Activated CD4-positive, alpha-beta T cell treated with anti-CD3 and anti-CD28 coated beads, Interleukin-2, amount 10 ng/mL, durations not matched to agents 7 days and 5 days (primary cell): ENCODE measurements at regions not wholly inside any gene's neighbourhood (a gene's known extent, or its start where the extent isn't known, plus 50 kb on each side); places are given as distances from the start of the nearest gene placed in this dataset.
"Not testable (repeated sequence)": the region's sequence is repeated elsewhere in the genome, so short reads cannot be mapped to it uniquely, and the experiment has no call there.

Experiments
- CTCF ChIA-PET: fragments of 350-600 bp; sonication (Branson Sonifier 250); formaldehyde crosslinking; loops from one replicate; lab custom pipeline; 2021; ENCODE audit warnings: antibody characterized with exemption; lab: Charles Lee
- POLR2A ChIA-PET: fragments of 350-600 bp; sonication (Branson Sonifier 250); formaldehyde crosslinking; loops from one replicate; lab custom pipeline; 2021; ENCODE audit warnings: antibody characterized with exemption; lab: Charles Lee
- DNase-seq: peaks from one replicate; pipeline ENCODE4 v3.0.0-alpha.2; 2020
- H3K27ac Mint-ChIP-seq: one replicate; pipeline ENCODE4 v1.8.0; 2021; ENCODE audit warnings: mild to moderate bottlenecking, moderate library complexity, mixed read lengths
- H3K27me3 Mint-ChIP-seq: one replicate; pipeline ENCODE4 v1.8.0; 2021; ENCODE audit warnings: mixed read lengths
- H3K36me3 Mint-ChIP-seq: one replicate; pipeline ENCODE4 v1.8.0; 2021; ENCODE audit warnings: low read depth, mixed read lengths
- H3K4me1 Mint-ChIP-seq: one replicate; pipeline ENCODE4 v1.8.0; 2021; ENCODE audit warnings: mixed read lengths
- H3K4me3 Mint-ChIP-seq: one replicate; pipeline ENCODE4 v1.8.0; 2021; ENCODE audit warnings: mild to moderate bottlenecking, moderate library complexity, mixed read lengths
- H3K9me3 Mint-ChIP-seq: one replicate; pipeline ENCODE4 v1.8.0; 2021; ENCODE audit warnings: mixed read lengths

GRCh38 chr12:124381456-124382296, 86.8 kb downstream of the RFLNA start:
- ChIA-PET CTCF (interaction anchor here (0.8 to 1.5 kb wide), 4 partner anchors 10 to 18 kb away, joined by 3 read pairs; no protein-coding TSS in a partner anchor), POLR2A (no interaction called here)
- no peak for DNase-seq
- no peaks in the 10 kb centered on the region for H3K9me3 Mint-ChIP-seq
- H3K27me3 Mint-ChIP-seq: no peaks in the 10 kb centered on the region
- no peaks in the 10 kb centered on the region for H3K4me1 Mint-ChIP-seq
- H3K4me3 Mint-ChIP-seq: no peak overlapping the region
- peaks cover 2% of the 10 kb centered on the region for H3K36me3 Mint-ChIP-seq
- peak overlapping the region; percentile 78 for H3K27ac Mint-ChIP-seq

GRCh38 chr12:124380796-124381455, 86.0 kb downstream of the RFLNA start:
- Mint-ChIP-seq H3K27me3 (no peaks in the 10 kb centered on the region), H3K9me3 (no peaks in the 10 kb centered on the region), H3K36me3 (peaks cover 2% of the 10 kb centered on the region), H3K27ac (peak overlapping the region; percentile 78), H3K4me1 (no peaks in the 10 kb centered on the region), H3K4me3 (no peak overlapping the region)
- ChIA-PET CTCF (interaction anchor here (1.0 to 1.5 kb wide), 2 partner anchors 14 to 19 kb away, joined by 3 read pairs; no protein-coding TSS in a partner anchor), POLR2A (no interaction called here)
- no peak for DNase-seq

GRCh38 chr12:124379938-124380754, 85.3 kb downstream of the RFLNA start:
- Mint-ChIP-seq H3K36me3 (peaks cover 2% of the 10 kb centered on the region), H3K9me3 (no peaks in the 10 kb centered on the region), H3K27ac (no peak overlapping the region), H3K4me1 (no peaks in the 10 kb centered on the region), H3K27me3 (no peaks in the 10 kb centered on the region), H3K4me3 (no peak overlapping the region)
- ChIA-PET POLR2A (no interaction called here), CTCF (interaction anchor here (1.0 to 1.5 kb wide), 2 partner anchors 15 to 19 kb away, joined by 3 read pairs; no protein-coding TSS in a partner anchor)
- DNase-seq: no peak

GRCh38 chr12:124379379-124379937, 84.6 kb downstream of the RFLNA start:
- Mint-ChIP-seq H3K36me3 (peaks cover 2% of the 10 kb centered on the region), H3K9me3 (no peaks in the 10 kb centered on the region), H3K27me3 (no peaks in the 10 kb centered on the region), H3K4me3 (no peak overlapping the region), H3K4me1 (no peaks in the 10 kb centered on the region), H3K27ac (no peak overlapping the region)
- ChIA-PET POLR2A (no interaction called here), CTCF (no interaction called here)
- DNase-seq: no peak

- ChIA-PET POLR2A (no interaction called here), CTCF (no interaction called here)
- peak overlapping the region; percentile 68 for H3K27ac Mint-ChIP-seq
- peaks cover 2% of the 10 kb centered on the region for H3K36me3 Mint-ChIP-seq
- H3K9me3 Mint-ChIP-seq: no peaks in the 10 kb centered on the region
- H3K27me3 Mint-ChIP-seq: no peaks in the 10 kb centered on the region
- H3K4me3 Mint-ChIP-seq: no peak overlapping the region
- no peak for DNase-seq
- H3K4me1 Mint-ChIP-seq: no peaks in the 10 kb centered on the region
Measured at GRCh38 chr12:124378926-124379325, 84.0 kb downstream of the RFLNA start.

- no peak for DNase-seq
- Mint-ChIP-seq H3K9me3 (no peaks in the 10 kb centered on the region), H3K27me3 (no peaks in the 10 kb centered on the region), H3K36me3 (peaks cover 2% of the 10 kb centered on the region), H3K4me3 (no peak overlapping the region), H3K27ac (no peak overlapping the region), H3K4me1 (no peaks in the 10 kb centered on the region)
- ChIA-PET POLR2A (no interaction called here), CTCF (no interaction called here)
Measured at GRCh38 chr12:124377981-124378509, 83.2 kb downstream of the RFLNA start.

- Mint-ChIP-seq H3K9me3 (no peaks in the 10 kb centered on the region), H3K27ac (no peak overlapping the region), H3K4me1 (no peaks in the 10 kb centered on the region), H3K27me3 (no peaks in the 10 kb centered on the region), H3K4me3 (no peak overlapping the region), H3K36me3 (peaks cover under 1% of the 10 kb centered on the region)
- ChIA-PET POLR2A (no interaction called here), CTCF (no interaction called here)
- DNase-seq: no peak
Measured at GRCh38 chr12:124376435-124376834, 81.5 kb downstream of the RFLNA start.

- DNase-seq: no peak
- H3K27me3 Mint-ChIP-seq: no peaks in the 10 kb centered on the region
- H3K27ac Mint-ChIP-seq: no peak overlapping the region
- ChIA-PET CTCF (no interaction called here), POLR2A (no interaction called here)
- no peaks in the 10 kb centered on the region for H3K4me1 Mint-ChIP-seq
- H3K9me3 Mint-ChIP-seq: no peaks in the 10 kb centered on the region
- H3K36me3 Mint-ChIP-seq: no peaks in the 10 kb centered on the region
- no peak overlapping the region for H3K4me3 Mint-ChIP-seq
Measured at GRCh38 chr12:124375789-124376175, 80.9 kb downstream of the RFLNA start.

GRCh38 chr12:124375141-124375788, 80.4 kb downstream of the RFLNA start:
- POLR2A ChIA-PET: no interaction called here
- Mint-ChIP-seq H3K36me3 (no peaks in the 10 kb centered on the region), H3K27ac (no peak overlapping the region), H3K4me3 (no peak overlapping the region), H3K4me1 (no peaks in the 10 kb centered on the region), H3K9me3 (no peaks in the 10 kb centered on the region), H3K27me3 (no peaks in the 10 kb centered on the region)
- DNase-seq: no peak
- CTCF ChIA-PET: no interaction called here

GRCh38 chr12:124374567-124374966, 79.7 kb downstream of the RFLNA start:
- ChIA-PET CTCF (no interaction called here), POLR2A (no interaction called here)
- Mint-ChIP-seq H3K36me3 (no peaks in the 10 kb centered on the region), H3K4me1 (no peaks in the 10 kb centered on the region), H3K4me3 (no peak overlapping the region), H3K9me3 (no peaks in the 10 kb centered on the region), H3K27me3 (no peaks in the 10 kb centered on the region), H3K27ac (no peak overlapping the region)
- DNase-seq: no peak

GRCh38 chr12:124374147-124374546, 79.3 kb downstream of the RFLNA start:
- Mint-ChIP-seq H3K36me3 (no peaks in the 10 kb centered on the region), H3K4me1 (no peaks in the 10 kb centered on the region), H3K4me3 (no peak overlapping the region), H3K27me3 (no peaks in the 10 kb centered on the region), H3K27ac (no peak overlapping the region), H3K9me3 (no peaks in the 10 kb centered on the region)
- POLR2A ChIA-PET: no interaction called here
- CTCF ChIA-PET: no interaction called here
- no peak for DNase-seq

- H3K36me3 Mint-ChIP-seq, H3K9me3 Mint-ChIP-seq, H3K4me1 Mint-ChIP-seq, POLR2A ChIA-PET, H3K27ac Mint-ChIP-seq, H3K27me3 Mint-ChIP-seq, CTCF ChIA-PET, H3K4me3 Mint-ChIP-seq, DNase-seq: not testable (repeated sequence)
Measured at GRCh38 chr12:124373701-124374100, 78.8 kb downstream of the RFLNA start.
